Loucy (cell line): ENCODE measurements at regions not wholly inside any gene's neighbourhood (a gene's known extent, or its start where the extent isn't known, plus 50 kb on each side); places are given as distances from the start of the nearest gene placed in this dataset.

ENCODE experiments used
- CTCF ChIP-seq: fragments of 200-600 bp; sonication (generic); conservative IDR thresholded peaks from 2 replicates; pipeline ENCODE4 v1.5.1; 2014; ENCODE audit warnings: mild to moderate bottlenecking, antibody characterized with exemption, low read length
- EZH2phosphoT487 ChIP-seq: fragments of 200-600 bp; IDR thresholded peaks from 2 replicates; pipeline ENCODE4 v1.6.1; 2018; ENCODE audit warnings: antibody characterized with exemption, mild to moderate bottlenecking, moderate library complexity, borderline replicate concordance

GRCh38 chr11:11743216-11743615, 98.6 kb upstream of the USP47 start:
- TF ChIP-seq CTCF (no peak), EZH2phosphoT487 (no peak)
